ENCODE measurements at regions not wholly inside any gene's neighbourhood (a gene's known extent, or its start where the extent isn't known, plus 50 kb on each side); places are given as distances from the start of the nearest gene placed in this dataset.

DNA sequence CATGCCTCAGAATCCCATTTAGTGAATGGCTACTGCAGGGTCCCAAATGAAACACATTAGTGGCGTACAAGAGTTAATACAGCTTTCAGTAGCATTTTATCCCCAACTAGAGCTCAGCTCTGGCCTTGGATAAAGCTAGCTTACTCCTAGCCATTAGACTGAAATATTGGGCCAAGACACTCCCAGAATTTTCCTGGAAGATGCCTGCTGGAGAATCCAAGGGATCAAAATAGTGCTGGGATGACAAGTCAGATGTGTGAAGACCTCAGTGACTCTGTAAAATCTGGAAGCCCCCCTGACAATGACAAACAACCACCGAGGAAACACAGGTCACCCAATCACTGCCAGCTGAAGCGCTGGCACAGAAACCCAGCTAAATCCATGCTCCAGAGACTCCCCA is 303.1 kb upstream of the SORL1-AS1 start:
- TF ChIP-seq TAF1 (IDR thresholded peaks at IDR 0.05; ENCODE audit: borderline replicate concordance, insufficient read depth, low read length), result no peak
- TF ChIP-seq, protein P1, sequence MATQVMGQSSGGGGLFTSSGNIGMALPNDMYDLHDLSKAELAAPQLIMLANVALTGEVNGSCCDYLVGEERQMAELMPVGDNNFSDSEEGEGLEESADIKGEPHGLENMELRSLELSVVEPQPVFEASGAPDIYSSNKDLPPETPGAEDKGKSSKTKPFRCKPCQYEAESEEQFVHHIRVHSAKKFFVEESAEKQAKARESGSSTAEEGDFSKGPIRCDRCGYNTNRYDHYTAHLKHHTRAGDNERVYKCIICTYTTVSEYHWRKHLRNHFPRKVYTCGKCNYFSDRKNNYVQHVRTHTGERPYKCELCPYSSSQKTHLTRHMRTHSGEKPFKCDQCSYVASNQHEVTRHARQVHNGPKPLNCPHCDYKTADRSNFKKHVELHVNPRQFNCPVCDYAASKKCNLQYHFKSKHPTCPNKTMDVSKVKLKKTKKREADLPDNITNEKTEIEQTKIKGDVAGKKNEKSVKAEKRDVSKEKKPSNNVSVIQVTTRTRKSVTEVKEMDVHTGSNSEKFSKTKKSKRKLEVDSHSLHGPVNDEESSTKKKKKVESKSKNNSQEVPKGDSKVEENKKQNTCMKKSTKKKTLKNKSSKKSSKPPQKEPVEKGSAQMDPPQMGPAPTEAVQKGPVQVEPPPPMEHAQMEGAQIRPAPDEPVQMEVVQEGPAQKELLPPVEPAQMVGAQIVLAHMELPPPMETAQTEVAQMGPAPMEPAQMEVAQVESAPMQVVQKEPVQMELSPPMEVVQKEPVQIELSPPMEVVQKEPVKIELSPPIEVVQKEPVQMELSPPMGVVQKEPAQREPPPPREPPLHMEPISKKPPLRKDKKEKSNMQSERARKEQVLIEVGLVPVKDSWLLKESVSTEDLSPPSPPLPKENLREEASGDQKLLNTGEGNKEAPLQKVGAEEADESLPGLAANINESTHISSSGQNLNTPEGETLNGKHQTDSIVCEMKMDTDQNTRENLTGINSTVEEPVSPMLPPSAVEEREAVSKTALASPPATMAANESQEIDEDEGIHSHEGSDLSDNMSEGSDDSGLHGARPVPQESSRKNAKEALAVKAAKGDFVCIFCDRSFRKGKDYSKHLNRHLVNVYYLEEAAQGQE (IDR thresholded peaks at IDR 0.05; ENCODE audit: insufficient read depth in 1 of 2, low read depth in 2 of 2, low read length in 2 of 2), result no peak
- no peak for TF ChIP-seq SIN3A (IDR thresholded peaks at IDR 0.05; ENCODE audit: borderline replicate concordance, insufficient read depth, low read length)
- TF ChIP-seq POLR2AphosphoS5 (IDR thresholded peaks at IDR 0.05; ENCODE audit: low read depth, low read length), result no peak
- no peak for TF ChIP-seq FOXP2 (optimal IDR thresholded peaks at IDR 0.05; ENCODE audit: borderline replicate concordance, extremely low read depth, extremely low read length, insufficient read depth)
